ENCODE measurements at regions not wholly inside any gene's neighbourhood (a gene's known extent, or its start where the extent isn't known, plus 50 kb on each side); places are given as distances from the start of the nearest gene placed in this dataset.

DNA sequence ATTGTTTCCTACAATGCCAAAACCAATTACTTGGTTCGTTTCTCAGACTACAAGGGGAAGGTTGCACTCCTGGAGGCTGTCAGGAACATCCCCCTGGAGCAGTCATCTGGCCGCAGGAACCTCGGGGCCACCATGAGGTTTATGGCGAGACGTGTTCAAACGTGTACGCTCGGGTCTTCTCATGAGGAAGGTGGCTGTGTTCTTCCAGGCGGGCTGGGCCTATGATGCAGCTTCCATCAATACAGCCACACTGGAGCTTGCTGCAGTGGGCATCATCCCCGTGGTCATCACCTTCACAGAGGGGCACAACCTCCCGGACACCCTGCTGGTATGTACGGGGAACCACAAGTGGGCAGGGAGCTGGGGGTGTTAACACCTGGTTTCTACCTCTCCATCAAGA lies 94.5 kb upstream of the COL6A5 start:
- H3K9me3 ChIP-seq (ENCODE audit: control insufficient read depth, insufficient read depth, low read length): no peaks in the 10 kb centered on the region
- CTCF ChIA-PET: no interaction called here

More for the DNA sequence above, 94.5 kb upstream of the COL6A5 start:
- Histone ChIP-seq H4K91ac (ENCODE audit: insufficient read depth, low read depth, low read length) (no peak overlapping the region), H3K4me1 (ENCODE audit: control insufficient read depth, insufficient read depth, low read length) (no peaks in the 10 kb centered on the region), H4K20me1 (ENCODE audit: insufficient read depth, low read length) (no peaks in the 10 kb centered on the region), H2AFZ (replicated peaks; ENCODE audit: low read length, poor library complexity) (no peak overlapping the region), H3K18ac (ENCODE audit: low read depth, low read length) (no peak overlapping the region), H3K27me3 (ENCODE audit: control insufficient read depth, insufficient read depth, low read length) (no peaks in the 10 kb centered on the region), H3K79me1 (ENCODE audit: low read depth in 1 of 2, low read length in 2 of 2) (no peaks in the 10 kb centered on the region), H3K27ac (ENCODE audit: insufficient read depth, low read length) (no peak overlapping the region), H3K9ac (ENCODE audit: low read depth, low read length) (no peak overlapping the region), H3K36me3 (ENCODE audit: control insufficient read depth, insufficient read depth, low read length) (no peaks in the 10 kb centered on the region), H2AK5ac (ENCODE audit: low read depth, low read length) (no peak overlapping the region), H3K4me3 (ENCODE audit: insufficient read depth, low read depth, low read length) (no peak overlapping the region), H3K9me1 (ENCODE audit: insufficient read depth, low read length) (no peaks in the 10 kb centered on the region), H4K8ac (ENCODE audit: low read depth in 2 of 2, low read length in 2 of 2) (no peak overlapping the region), H3K14ac (replicated peaks; ENCODE audit: low read depth, low read length) (no peak overlapping the region), H2BK5ac (ENCODE audit: low read depth, low read length, poor library complexity, severe bottlenecking) (no peak overlapping the region), H3K4me2 (ENCODE audit: low read depth, low read length) (no peak overlapping the region), H2BK120ac (ENCODE audit: low read depth, low read length) (no peak overlapping the region), H2BK15ac (ENCODE audit: low read depth, low read length) (no peak overlapping the region), H2AK9ac (replicated peaks; ENCODE audit: low read depth, low read length, poor library complexity) (no peak overlapping the region), H2BK20ac (ENCODE audit: low read depth, low read length) (no peak overlapping the region), H4K5ac (ENCODE audit: low read depth, low read length) (no peak overlapping the region), H3K23ac (ENCODE audit: low read depth, low read length) (no peak overlapping the region), H3K4ac (ENCODE audit: low read depth, low read length) (no peak overlapping the region), H3K56ac (ENCODE audit: extremely low read depth, insufficient read depth, low read length) (no peak overlapping the region)
- ATAC-seq (ENCODE audit: low read depth) (no peak), DNase-seq (no peak)
- no peak for TF ChIP-seq POLR2A (IDR thresholded peaks at IDR 0.05; ENCODE audit: low read depth, low read length)
- TF ChIP-seq, protein P1, sequence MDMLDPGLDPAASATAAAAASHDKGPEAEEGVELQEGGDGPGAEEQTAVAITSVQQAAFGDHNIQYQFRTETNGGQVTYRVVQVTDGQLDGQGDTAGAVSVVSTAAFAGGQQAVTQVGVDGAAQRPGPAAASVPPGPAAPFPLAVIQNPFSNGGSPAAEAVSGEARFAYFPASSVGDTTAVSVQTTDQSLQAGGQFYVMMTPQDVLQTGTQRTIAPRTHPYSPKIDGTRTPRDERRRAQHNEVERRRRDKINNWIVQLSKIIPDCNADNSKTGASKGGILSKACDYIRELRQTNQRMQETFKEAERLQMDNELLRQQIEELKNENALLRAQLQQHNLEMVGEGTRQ (IDR thresholded peaks at IDR 0.05; ENCODE audit: low read depth, low read length): no peak
- TF ChIP-seq MAZ (IDR thresholded peaks at IDR 0.05; ENCODE audit: borderline replicate concordance, low read depth, low read length): no peak
- no peak for TF ChIP-seq FOS (IDR thresholded peaks at IDR 0.05; ENCODE audit: low read depth, low read length)
- dilution Hi-C loops (cut with HindIII; ENCODE audit: low sequenced_read_pairs, unreplicated experiment) (no loop called here), intact Hi-C loops (cut with micrococcal nuclease) (loop anchor here (2.0 kb wide), 1 partner anchor 56 kb away; no protein-coding TSS in a partner anchor), in situ Hi-C loops (cut with MboI; ENCODE audit: low sequenced_read_pairs) (no loop called here)
- no TSS peak for BruUV-seq (replicated peaks)
- no CpG with 5 or more reads among the region's 12 CpGs for WGBS, 2 experiments (ENCODE audit: extremely low coverage in 2 of 2, insufficient read length in 1 of 2)
- POLR2A ChIA-PET (ENCODE audit: unreplicated experiment): no interaction called here
